ENCODE measurements at regions not wholly inside any gene's neighbourhood (a gene's known extent, or its start where the extent isn't known, plus 50 kb on each side); places are given as distances from the start of the nearest gene placed in this dataset.
"Not testable (repeated sequence)": the region's sequence is repeated elsewhere in the genome, so short reads cannot be mapped to it uniquely, and the experiment has no call there.

DNA sequence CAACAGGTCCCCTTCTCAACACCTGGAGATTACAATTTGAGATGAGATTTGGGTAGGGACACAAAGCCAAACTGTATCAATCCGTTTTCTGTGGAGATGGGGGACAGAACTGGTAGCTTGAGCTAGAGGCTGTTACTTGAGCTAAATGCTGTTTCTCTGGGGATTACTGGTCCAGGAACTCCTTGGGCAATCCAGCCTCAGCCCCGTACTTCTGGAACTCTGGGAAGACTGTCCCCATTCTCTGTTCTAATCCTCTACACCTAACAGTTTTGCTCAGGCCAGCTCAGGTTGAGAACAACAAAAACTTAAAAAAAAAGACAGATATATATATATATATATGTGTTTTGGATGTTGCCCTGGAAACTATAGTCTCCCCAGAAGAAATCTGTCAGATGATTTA is 255.0 kb downstream of the GOLGA6L6 start:
- TF ChIP-seq, protein P1, sequence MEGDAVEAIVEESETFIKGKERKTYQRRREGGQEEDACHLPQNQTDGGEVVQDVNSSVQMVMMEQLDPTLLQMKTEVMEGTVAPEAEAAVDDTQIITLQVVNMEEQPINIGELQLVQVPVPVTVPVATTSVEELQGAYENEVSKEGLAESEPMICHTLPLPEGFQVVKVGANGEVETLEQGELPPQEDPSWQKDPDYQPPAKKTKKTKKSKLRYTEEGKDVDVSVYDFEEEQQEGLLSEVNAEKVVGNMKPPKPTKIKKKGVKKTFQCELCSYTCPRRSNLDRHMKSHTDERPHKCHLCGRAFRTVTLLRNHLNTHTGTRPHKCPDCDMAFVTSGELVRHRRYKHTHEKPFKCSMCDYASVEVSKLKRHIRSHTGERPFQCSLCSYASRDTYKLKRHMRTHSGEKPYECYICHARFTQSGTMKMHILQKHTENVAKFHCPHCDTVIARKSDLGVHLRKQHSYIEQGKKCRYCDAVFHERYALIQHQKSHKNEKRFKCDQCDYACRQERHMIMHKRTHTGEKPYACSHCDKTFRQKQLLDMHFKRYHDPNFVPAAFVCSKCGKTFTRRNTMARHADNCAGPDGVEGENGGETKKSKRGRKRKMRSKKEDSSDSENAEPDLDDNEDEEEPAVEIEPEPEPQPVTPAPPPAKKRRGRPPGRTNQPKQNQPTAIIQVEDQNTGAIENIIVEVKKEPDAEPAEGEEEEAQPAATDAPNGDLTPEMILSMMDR (IDR thresholded peaks at IDR 0.05): not testable (repeated sequence)
- not testable (repeated sequence) for TF ChIP-seq POLR2A (IDR thresholded peaks at IDR 0.05)
